Ovary (tissue), 3 donors: ENCODE measurements at regions not wholly inside any gene's neighbourhood (a gene's known extent, or its start where the extent isn't known, plus 50 kb on each side); places are given as distances from the start of the nearest gene placed in this dataset.

Experiments
- CTCF ChIP-seq, 3 donors: fragments of 450-650 bp in 2 of 3; fragments of 200-600 bp in 1 of 3; IDR thresholded peaks; one replicate each; pipeline versions ENCODE4 v1.5.1 to v1.8.0; 2016 to 2022; ENCODE audit warnings: antibody characterized with exemption in 3 of 3, mild to moderate bottlenecking in 1 of 3
- EP300 ChIP-seq: sonication (generic); formaldehyde crosslinking; IDR thresholded peaks from one replicate; pipeline ENCODE4 v1.6.1; 2017; ENCODE audit warnings: antibody characterized with exemption
- POLR2A ChIP-seq: fragments of 450-650 bp; IDR thresholded peaks from one replicate; pipeline ENCODE4 v1.6.1; 2017; ENCODE audit warnings: antibody characterized with exemption, mild to moderate bottlenecking, moderate library complexity
- donor health status: DM: no; HTN: no; CAD: no.

GRCh38 chr20:5691918-5692618 lies 58.1 kb upstream of the SHLD1 start:
- TF ChIP-seq CTCF (IDR thresholded peaks at IDR 0.05) = no peak
- no peak for TF ChIP-seq POLR2A
- TF ChIP-seq EP300 = no peak
